HCT116 (cell line): ENCODE measurements at regions not wholly inside any gene's neighbourhood (a gene's known extent, or its start where the extent isn't known, plus 50 kb on each side); places are given as distances from the start of the nearest gene placed in this dataset.

Experiments
- ATAC-seq: fragments of 200-7000 bp; cut with Tn5 transposase; 2 replicates; pipeline ENCODE4 v1.9.1; 2020; ENCODE audit warnings: mild to moderate bottlenecking, moderate library complexity
- BruUV-seq: library from RNA; stranded (reverse); fragments of 400-500 nt; replicated peaks from 2 replicates; lab custom pipeline; 2021; lab: Mats Ljungman, UMichigan
- CTCF ChIA-PET: fragments of 300-600 bp; sonication (Branson Sonifier 250); formaldehyde crosslinking; loops from one replicate; lab custom pipeline; 2021; ENCODE audit warnings: antibody characterized with exemption; lab: Charles Lee
- POLR2A ChIA-PET: fragments of 300-600, 350-600 bp; sonication (Branson Sonifier 250); formaldehyde crosslinking; loops from one replicate; lab custom pipeline; 2021; ENCODE audit warnings: antibody characterized with exemption; lab: Charles Lee
- RAD21 ChIA-PET, 2 experiments: fragments of 300-600 bp; sonication (Branson Sonifier 250); formaldehyde crosslinking; loops; one replicate each; lab custom pipeline; 2023; ENCODE audit warnings: low total read pairs in 2 of 2; ENCODE audit not compliant: uncharacterized antibody in 2 of 2, unreplicated experiment in 2 of 2, low non-redundant PET in 1 of 2; lab: Charles Lee
- DNase-seq: peaks from one replicate; pipeline ENCODE4 v3.0.0-alpha.2; 2010; ENCODE audit warnings: low read depth, low spot score
- H2AFZ ChIP-seq: fragments of 200-600 bp; shearing (Covaris generic), sonication (generic); 2 replicates; pipeline ENCODE4 v1.6.1; 2017; ENCODE audit warnings: low read depth, mixed run types, mixed read lengths, antibody characterized with exemption, low read length; ENCODE audit not compliant: poor library complexity, severe bottlenecking
- H3K27ac ChIP-seq: 2 replicates; pipeline ENCODE4 v1.5.1; 2012; ENCODE audit warnings: low read depth, low read length
- H3K27me3 ChIP-seq: fragments of 200-600 bp; sonication (generic); 2 replicates; pipeline ENCODE4 v1.6.1; 2016; ENCODE audit warnings: mixed run types, low read length, mixed read lengths; ENCODE audit not compliant: insufficient read depth
- H3K36me3 ChIP-seq, 2 experiments: fragments of 200-500 bp in 1 of 2; fragments of 200-600 bp in 1 of 2; sonication (Bioruptor generic) in 1 of 2; sonication (generic) in 1 of 2; 2 replicates each; pipeline versions ENCODE4 v1.5.1 to v1.6.1; 2014 to 2016; ENCODE audit warnings: low read length in 2 of 2, inconsistent platforms in 1 of 2, mixed read lengths in 1 of 2, mixed run types in 1 of 2; ENCODE audit not compliant: insufficient read depth in 2 of 2, control insufficient read depth in 1 of 2
- H3K4me1 ChIP-seq, 2 experiments: fragments of 200-600 bp in 1 of 2; sonication (generic) in 1 of 2; 2 replicates each; pipeline versions ENCODE4 v1.5.1 to v1.6.1; 2012 to 2017; ENCODE audit warnings: low read length in 2 of 2, inconsistent platforms in 1 of 2, mild to moderate bottlenecking in 1 of 2, mixed read lengths in 1 of 2, mixed run types in 1 of 2, moderate library complexity in 1 of 2; ENCODE audit not compliant: insufficient read depth in 2 of 2, control insufficient read depth in 1 of 2
- H3K4me2 ChIP-seq: fragments of 200-600 bp; sonication (generic); 2 replicates; pipeline ENCODE4 v1.6.1; 2017; ENCODE audit warnings: mixed run types, low read length, mixed read lengths
- H3K4me3 ChIP-seq, 2 experiments: fragments of 200-600 bp in 1 of 2; sonication (generic) in 1 of 2; replicated peaks in 1 of 2; 2 replicates each; pipeline ENCODE4 v1.5.1; 2011 to 2016; ENCODE audit warnings: low read length in 2 of 2, control low read depth in 1 of 2, low read depth in 1 of 2, mild to moderate bottlenecking in 1 of 2, mixed read lengths in 1 of 2, mixed run types in 1 of 2
- H3K79me2 ChIP-seq: fragments of 200-600 bp; sonication (generic); 2 replicates; pipeline ENCODE4 v1.6.1; 2017; ENCODE audit warnings: mild to moderate bottlenecking, mixed run types, low read length, moderate library complexity, mixed read lengths; ENCODE audit not compliant: insufficient read depth
- H3K9ac ChIP-seq: fragments of 200-600 bp; sonication (generic); 2 replicates; pipeline ENCODE4 v1.6.1; 2016; ENCODE audit warnings: low read length, mixed read lengths
- H3K9me2 ChIP-seq: fragments of 200-600 bp; sonication (generic), shearing (Covaris generic); 2 replicates; pipeline ENCODE4 v1.6.1; 2017; ENCODE audit warnings: mixed run types, mild to moderate bottlenecking, moderate library complexity; ENCODE audit not compliant: insufficient read depth
- H3K9me3 ChIP-seq, 2 experiments: fragments of 200-500 bp in 1 of 2; fragments of 200-600 bp in 1 of 2; sonication (Bioruptor generic) in 1 of 2; sonication (generic) in 1 of 2; 2 replicates each; pipeline ENCODE4 v1.6.1; 2014 to 2017; ENCODE audit warnings: low read length in 2 of 2, mixed read lengths in 2 of 2, inconsistent platforms in 1 of 2, low read depth in 1 of 2, mild to moderate bottlenecking in 1 of 2, mixed run types in 1 of 2, moderate library complexity in 1 of 2; ENCODE audit not compliant: control insufficient read depth in 1 of 2, insufficient read depth in 1 of 2
- H4K20me1 ChIP-seq: fragments of 200-600 bp; sonication (generic), shearing (Covaris generic); 2 replicates; pipeline ENCODE4 v1.6.1; 2017; ENCODE audit warnings: mixed run types, mild to moderate bottlenecking, moderate library complexity; ENCODE audit not compliant: insufficient read depth
- ELF1 ChIP-seq: IDR thresholded peaks from 2 replicates; pipeline ENCODE4 v1.6.1; 2012; ENCODE audit warnings: low read depth, borderline replicate concordance
- EZH2 ChIP-seq: fragments of 200-600 bp; sonication (generic); IDR thresholded peaks from 2 replicates; pipeline ENCODE4 v1.6.1; 2017; ENCODE audit warnings: antibody characterized with exemption, mixed run types
- FOSL1 ChIP-seq: IDR thresholded peaks from 2 replicates; pipeline ENCODE4 v1.6.1; 2012; ENCODE audit warnings: low read depth
- JUND ChIP-seq: IDR thresholded peaks from 2 replicates; pipeline ENCODE4 v1.6.1; 2012
- POLR2A ChIP-seq: IDR thresholded peaks from 2 replicates; pipeline ENCODE4 v1.7.0; 2011; ENCODE audit warnings: borderline replicate concordance; ENCODE audit not compliant: insufficient read depth, insufficient read length; ENCODE audit errors: extremely low read depth
- POLR2AphosphoS5 ChIP-seq: IDR thresholded peaks from 2 replicates; pipeline ENCODE4 v1.6.1; 2011; ENCODE audit warnings: mild to moderate bottlenecking, low read depth, low read length, moderate library complexity
- SIN3A ChIP-seq: IDR thresholded peaks from 2 replicates; pipeline ENCODE4 v1.6.1; 2012; ENCODE audit warnings: low read depth
- SRF ChIP-seq: IDR thresholded peaks from 2 replicates; pipeline ENCODE4 v1.6.1; 2012; ENCODE audit warnings: low read depth
- TCF7L2 ChIP-seq: IDR thresholded peaks from 2 replicates; pipeline ENCODE4 v1.7.0; 2011; ENCODE audit warnings: borderline replicate concordance, inconsistent platforms; ENCODE audit not compliant: insufficient read depth, insufficient read length; ENCODE audit errors: extremely low read depth
- YY1 ChIP-seq: IDR thresholded peaks from 2 replicates; pipeline ENCODE4 v1.6.1; 2011; ENCODE audit warnings: low read length, low read depth, moderate library complexity, mild to moderate bottlenecking; ENCODE audit not compliant: insufficient replicate concordance; ENCODE audit errors: extremely low read depth
- ZFX ChIP-seq: fragments of 450-650 bp; IDR thresholded peaks from 2 replicates; pipeline ENCODE4 v1.6.1; 2017
- ZNF274 ChIP-seq: fragments of 200-500 bp; sonication (Bioruptor generic); IDR thresholded peaks from 2 replicates; pipeline ENCODE4 v1.6.1; 2014; ENCODE audit warnings: mild to moderate bottlenecking, low read depth, low read length, inconsistent platforms
- intact Hi-C: fragments of 100-400 bp; cut with micrococcal nuclease; formaldehyde crosslinking; loops from 2 replicates; pipeline ENCODE4 v1.10.0; 2022
- TF ChIP-seq, protein P1 (sequence below): IDR thresholded peaks from 2 replicates; pipeline ENCODE4 v1.6.1; 2012
- TF ChIP-seq, protein P2 (sequence below): IDR thresholded peaks from 2 replicates; pipeline ENCODE4 v1.6.1; 2012
- TF ChIP-seq, protein P3 (sequence below): IDR thresholded peaks from 2 replicates; pipeline ENCODE4 v1.6.1; 2011; ENCODE audit warnings: mild to moderate bottlenecking, low read length, moderate library complexity; ENCODE audit not compliant: insufficient replicate concordance; ENCODE audit errors: extremely low read depth

DNA sequence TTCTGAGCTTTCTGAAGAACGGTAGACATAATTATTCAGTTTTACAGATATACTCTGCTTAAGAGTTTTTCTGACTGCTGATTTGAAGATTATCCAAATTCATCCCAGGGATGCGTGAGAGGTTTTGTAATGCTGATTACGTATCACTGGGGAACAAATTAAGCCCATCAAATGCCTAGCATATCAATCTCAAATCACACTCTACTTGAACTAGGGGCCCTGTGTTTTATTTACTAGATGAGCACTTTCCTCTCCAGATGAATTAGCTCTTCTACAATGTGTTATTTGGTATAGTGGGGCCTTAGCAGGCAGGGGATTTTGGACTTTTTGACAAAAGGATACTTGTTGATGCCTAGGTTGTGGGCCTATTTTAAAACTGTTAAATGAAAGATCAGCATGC is 177.9 kb downstream of the JRKL start:
- BruUV-seq, result no TSS peak
- H3K9ac ChIP-seq, result no peak overlapping the region
- no peak overlapping the region for H3K4me2 ChIP-seq
- H3K36me3 ChIP-seq, result no peaks in the 10 kb centered on the region; a peak in 1 of 4 replicates
- RAD21 ChIA-PET, result no interaction called here
- TF ChIP-seq ZFX, result no peak
- no peak for TF ChIP-seq EZH2
- no peak for TF ChIP-seq YY1
- TF ChIP-seq, protein P1, sequence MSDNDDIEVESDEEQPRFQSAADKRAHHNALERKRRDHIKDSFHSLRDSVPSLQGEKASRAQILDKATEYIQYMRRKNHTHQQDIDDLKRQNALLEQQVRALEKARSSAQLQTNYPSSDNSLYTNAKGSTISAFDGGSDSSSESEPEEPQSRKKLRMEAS, result no peak
- TF ChIP-seq FOSL1, result no peak
- TF ChIP-seq TCF7L2, result no peak
- TF ChIP-seq POLR2A, result no peak
- no peak for TF ChIP-seq SIN3A
- TF ChIP-seq ELF1, result no peak
- no peak for TF ChIP-seq POLR2AphosphoS5
- TF ChIP-seq, protein P2, sequence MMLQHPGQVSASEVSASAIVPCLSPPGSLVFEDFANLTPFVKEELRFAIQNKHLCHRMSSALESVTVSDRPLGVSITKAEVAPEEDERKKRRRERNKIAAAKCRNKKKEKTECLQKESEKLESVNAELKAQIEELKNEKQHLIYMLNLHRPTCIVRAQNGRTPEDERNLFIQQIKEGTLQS, result no peak
- H4K20me1 ChIP-seq, result no peaks in the 10 kb centered on the region
- no peaks in the 10 kb centered on the region for H3K4me1 ChIP-seq
- POLR2A ChIA-PET, result no interaction called here
- H3K4me3 ChIP-seq, result no peak overlapping the region
- intact Hi-C loops, result no loop called here
- no peaks in the 10 kb centered on the region for H3K79me2 ChIP-seq
- H3K9me3 ChIP-seq, result no peaks in the 10 kb centered on the region
- H2AFZ ChIP-seq, result no peak overlapping the region
- ATAC-seq (no peak), DNase-seq (no peak)
- CTCF ChIA-PET, result no interaction called here
- H3K9me2 ChIP-seq, result no peaks in the 10 kb centered on the region
- H3K27me3 ChIP-seq, result no peaks in the 10 kb centered on the region
- no peak overlapping the region for H3K27ac ChIP-seq

DNA sequence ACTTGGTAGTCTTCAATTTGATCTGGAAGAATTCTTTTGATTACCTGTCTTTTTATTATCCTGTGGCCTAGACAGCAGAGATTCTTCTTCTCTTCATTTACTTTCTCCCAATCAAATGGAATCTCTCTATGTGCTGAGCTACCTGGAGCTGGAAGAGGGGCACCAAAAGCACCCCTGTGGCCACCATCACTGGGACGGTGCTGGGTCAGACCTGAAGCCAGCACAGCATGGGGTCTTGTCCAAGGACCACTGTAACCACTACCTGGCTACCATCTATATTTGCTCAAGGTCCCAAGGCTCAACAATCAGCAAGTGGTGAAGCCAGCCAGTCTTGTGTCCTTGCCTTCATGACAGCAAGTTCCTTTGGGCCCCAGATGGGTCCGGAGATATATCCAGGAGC is 186.6 kb downstream of the JRKL start:
- no peak overlapping the region for H3K4me3 ChIP-seq
- H3K4me1 ChIP-seq, result no peaks in the 10 kb centered on the region
- H3K4me2 ChIP-seq, result no peak overlapping the region
- ChIA-PET CTCF (no interaction called here), POLR2A (no interaction called here), RAD21 (no interaction called here)
- no peak overlapping the region for H3K9ac ChIP-seq
- no peaks in the 10 kb centered on the region for H3K79me2 ChIP-seq
- no peak overlapping the region for H3K27ac ChIP-seq
- intact Hi-C loops, result no loop called here
- no peaks in the 10 kb centered on the region for H4K20me1 ChIP-seq
- BruUV-seq, result no TSS peak
- no peaks in the 10 kb centered on the region for H3K9me3 ChIP-seq
- ATAC-seq (no peak), DNase-seq (no peak)
- H2AFZ ChIP-seq, result no peak overlapping the region
- H3K36me3 ChIP-seq, result no peaks in the 10 kb centered on the region
- no peaks in the 10 kb centered on the region for H3K9me2 ChIP-seq
- no peaks in the 10 kb centered on the region for H3K27me3 ChIP-seq
- no peak for TF ChIP-seq TCF7L2
- no peak for TF ChIP-seq ZNF274
- no peak for TF ChIP-seq SRF
- TF ChIP-seq YY1, result no peak
- TF ChIP-seq JUND, result no peak
- TF ChIP-seq EZH2, result no peak
- no peak for TF ChIP-seq FOSL1
- TF ChIP-seq, protein P3, sequence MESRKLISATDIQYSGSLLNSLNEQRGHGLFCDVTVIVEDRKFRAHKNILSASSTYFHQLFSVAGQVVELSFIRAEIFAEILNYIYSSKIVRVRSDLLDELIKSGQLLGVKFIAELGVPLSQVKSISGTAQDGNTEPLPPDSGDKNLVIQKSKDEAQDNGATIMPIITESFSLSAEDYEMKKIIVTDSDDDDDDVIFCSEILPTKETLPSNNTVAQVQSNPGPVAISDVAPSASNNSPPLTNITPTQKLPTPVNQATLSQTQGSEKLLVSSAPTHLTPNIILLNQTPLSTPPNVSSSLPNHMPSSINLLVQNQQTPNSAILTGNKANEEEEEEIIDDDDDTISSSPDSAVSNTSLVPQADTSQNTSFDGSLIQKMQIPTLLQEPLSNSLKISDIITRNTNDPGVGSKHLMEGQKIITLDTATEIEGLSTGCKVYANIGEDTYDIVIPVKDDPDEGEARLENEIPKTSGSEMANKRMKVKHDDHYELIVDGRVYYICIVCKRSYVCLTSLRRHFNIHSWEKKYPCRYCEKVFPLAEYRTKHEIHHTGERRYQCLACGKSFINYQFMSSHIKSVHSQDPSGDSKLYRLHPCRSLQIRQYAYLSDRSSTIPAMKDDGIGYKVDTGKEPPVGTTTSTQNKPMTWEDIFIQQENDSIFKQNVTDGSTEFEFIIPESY, result no peak
- TF ChIP-seq POLR2AphosphoS5, result no peak
- TF ChIP-seq, protein P1, result no peak
